ENCODE measurements at regions not wholly inside any gene's neighbourhood (a gene's known extent, or its start where the extent isn't known, plus 50 kb on each side); places are given as distances from the start of the nearest gene placed in this dataset.
"Not testable (repeated sequence)": the region's sequence is repeated elsewhere in the genome, so short reads cannot be mapped to it uniquely, and the experiment has no call there.

DNA sequence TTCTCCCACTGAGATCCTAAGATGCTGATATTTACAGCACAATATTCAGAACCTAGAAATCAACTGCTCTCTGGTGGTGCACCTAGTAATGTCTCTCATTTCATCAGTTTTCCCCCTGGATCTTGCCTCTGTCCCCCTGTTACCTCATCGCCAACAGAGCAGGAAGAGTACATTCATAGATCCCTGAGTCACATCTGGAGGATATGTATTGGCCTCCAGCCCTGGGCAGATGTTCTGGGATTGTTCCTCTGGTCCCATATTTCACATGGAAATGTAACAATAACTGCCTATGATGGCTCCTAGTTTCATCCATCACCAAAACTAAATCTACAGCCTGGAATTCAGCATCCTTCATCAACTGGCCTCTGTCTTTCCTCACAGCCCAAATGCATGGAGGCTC is 278.8 kb upstream of the SLC14A2 start:
- H3K4me3 ChIP-seq (ENCODE audit: insufficient read depth, low read depth, low read length) = no peak overlapping the region
- H3K36me3 ChIP-seq (replicated peaks; ENCODE audit: control insufficient read depth, insufficient read depth, low read length) = no peaks in the 10 kb centered on the region
- no peak for DNase-seq
- no peaks in the 10 kb centered on the region for H3K27me3 ChIP-seq (ENCODE audit: control insufficient read depth, insufficient read depth, low read length)

DNA sequence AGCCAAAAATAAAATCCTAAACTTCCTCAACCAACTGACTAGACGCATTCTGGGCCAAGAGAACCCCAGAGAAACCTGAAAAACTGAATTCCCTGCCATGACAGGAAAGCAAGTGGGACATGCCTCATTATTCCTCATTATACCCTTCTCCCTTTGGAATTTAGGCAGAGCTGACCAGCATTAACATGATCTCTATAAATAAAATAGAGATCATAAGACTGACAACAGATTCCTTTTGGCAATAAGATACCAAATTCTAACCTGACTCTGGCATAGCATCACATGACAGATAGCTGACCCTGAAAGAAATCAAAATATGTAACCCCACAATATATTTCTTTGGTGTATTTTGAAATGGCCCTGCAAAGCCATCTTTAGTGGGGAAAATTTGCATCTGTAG is 277.8 kb upstream of the SLC14A2 start:
- H3K4me3 ChIP-seq (ENCODE audit: insufficient read depth, low read depth, low read length) = no peak overlapping the region
- H3K36me3 ChIP-seq (replicated peaks; ENCODE audit: control insufficient read depth, insufficient read depth, low read length) = no peaks in the 10 kb centered on the region
- DNase-seq = no peak

GRCh38 chr18:45339810-45340550 is 275.3 kb upstream of the SLC14A2 start:
- Histone ChIP-seq H3K36me3 (replicated peaks; ENCODE audit: control insufficient read depth, insufficient read depth, low read length) (no peaks in the 10 kb centered on the region), H3K4me3 (ENCODE audit: insufficient read depth, low read depth, low read length) (no peak overlapping the region), H3K27me3 (ENCODE audit: control insufficient read depth, insufficient read depth, low read length) (no peaks in the 10 kb centered on the region)
- DNase-seq = no peak

More for the DNA sequence above, 277.8 kb upstream of the SLC14A2 start:
- H3K27me3 ChIP-seq (ENCODE audit: control insufficient read depth, insufficient read depth, low read length) = no peaks in the 10 kb centered on the region

GRCh38 chr18:45340884-45341283 is 274.4 kb upstream of the SLC14A2 start:
- no peak for DNase-seq
- H3K4me3 ChIP-seq (ENCODE audit: insufficient read depth, low read depth, low read length) = no peak overlapping the region

DNA sequence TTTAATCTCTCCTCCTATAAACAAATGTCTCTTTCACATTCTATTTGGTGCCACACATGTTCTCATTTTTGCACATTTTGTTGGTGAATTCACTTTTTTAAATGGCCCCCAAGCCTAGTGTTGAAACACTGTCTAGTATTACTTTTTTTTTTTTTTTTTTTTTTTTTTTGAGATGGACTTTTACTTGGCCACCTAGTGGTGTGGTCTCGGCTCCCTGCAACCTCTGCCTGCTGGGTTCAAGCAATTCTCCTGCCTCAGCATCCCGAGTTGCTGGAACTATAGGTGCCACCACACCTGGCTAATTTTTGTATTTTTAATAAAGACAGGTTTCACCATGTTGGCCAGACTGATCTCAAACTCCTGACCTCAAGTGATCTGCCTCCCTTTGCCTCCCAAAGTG is 273.8 kb upstream of the SLC14A2 start:
- H3K4me3 ChIP-seq (ENCODE audit: insufficient read depth, low read depth, low read length) = no peak overlapping the region
- no peak for DNase-seq
- H3K36me3 ChIP-seq (replicated peaks; ENCODE audit: control insufficient read depth, insufficient read depth, low read length) = no peaks in the 10 kb centered on the region
- no peaks in the 10 kb centered on the region for H3K27me3 ChIP-seq (ENCODE audit: control insufficient read depth, insufficient read depth, low read length)

More at GRCh38 chr18:45340884-45341283, 274.4 kb upstream of the SLC14A2 start:
- H3K36me3 ChIP-seq (replicated peaks; ENCODE audit: control insufficient read depth, insufficient read depth, low read length) = no peaks in the 10 kb centered on the region
- no peaks in the 10 kb centered on the region for H3K27me3 ChIP-seq (ENCODE audit: control insufficient read depth, insufficient read depth, low read length)

DNA sequence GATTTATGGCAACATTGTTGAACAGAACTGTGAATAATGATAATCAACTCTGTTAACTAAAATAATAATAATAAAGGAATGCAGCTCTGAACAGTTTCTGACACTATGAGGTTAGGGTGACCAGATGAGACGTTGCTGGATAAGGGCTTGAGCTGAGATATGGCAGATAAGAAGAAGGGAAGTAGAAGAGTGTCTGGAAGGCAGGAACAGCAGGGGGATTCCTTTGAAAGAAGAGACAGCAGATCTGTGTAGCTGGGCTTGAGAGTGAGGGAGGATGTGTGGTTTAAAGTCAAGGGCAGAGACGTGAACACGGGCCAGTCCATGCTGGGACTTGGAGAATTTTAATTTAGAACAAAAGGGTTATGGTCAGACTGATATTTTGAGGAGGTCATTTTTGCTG is 273.1 kb upstream of the SLC14A2 start:
- no peaks in the 10 kb centered on the region for H3K27me3 ChIP-seq (ENCODE audit: control insufficient read depth, insufficient read depth, low read length)
- no peak overlapping the region for H3K4me3 ChIP-seq (ENCODE audit: insufficient read depth, low read depth, low read length)
- DNase-seq = no peak
- H3K36me3 ChIP-seq (replicated peaks; ENCODE audit: control insufficient read depth, insufficient read depth, low read length) = no peaks in the 10 kb centered on the region

GRCh38 chr18:45342653-45343052 is 272.6 kb upstream of the SLC14A2 start:
- DNase-seq = no peak
- no peaks in the 10 kb centered on the region for H3K27me3 ChIP-seq (ENCODE audit: control insufficient read depth, insufficient read depth, low read length)

DNA sequence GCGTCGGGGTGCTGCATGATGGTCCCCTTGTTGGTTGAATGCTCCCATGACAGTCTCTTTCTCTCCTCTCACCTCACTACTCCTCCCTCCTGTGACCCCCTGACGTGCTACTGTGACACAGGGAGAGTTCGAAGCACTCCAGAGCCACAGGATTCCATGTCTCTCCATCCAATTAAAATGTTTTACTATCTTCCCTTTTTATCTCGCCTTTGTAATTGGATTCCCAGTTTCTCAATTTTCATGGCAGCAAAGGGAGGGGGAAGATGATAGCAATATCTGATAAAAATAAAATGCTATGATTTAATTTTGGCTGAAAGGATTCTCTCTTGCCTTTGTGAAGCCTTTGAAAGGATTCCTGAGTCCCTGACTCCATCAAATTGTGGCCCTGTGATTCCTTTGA is 271.9 kb upstream of the SLC14A2 start:
- no peak for DNase-seq
- no peaks in the 10 kb centered on the region for H3K36me3 ChIP-seq (replicated peaks; ENCODE audit: control insufficient read depth, insufficient read depth, low read length)
- H3K27me3 ChIP-seq (ENCODE audit: control insufficient read depth, insufficient read depth, low read length) = no peaks in the 10 kb centered on the region
- H3K4me3 ChIP-seq (ENCODE audit: insufficient read depth, low read depth, low read length) = no peak overlapping the region

More at GRCh38 chr18:45342653-45343052, 272.6 kb upstream of the SLC14A2 start:
- H3K36me3 ChIP-seq (replicated peaks; ENCODE audit: control insufficient read depth, insufficient read depth, low read length) = no peaks in the 10 kb centered on the region
- H3K4me3 ChIP-seq (ENCODE audit: insufficient read depth, low read depth, low read length) = no peak overlapping the region

GRCh38 chr18:45344680-45345079 is 270.6 kb upstream of the SLC14A2 start:
- not testable (repeated sequence) for DNase-seq

DNA sequence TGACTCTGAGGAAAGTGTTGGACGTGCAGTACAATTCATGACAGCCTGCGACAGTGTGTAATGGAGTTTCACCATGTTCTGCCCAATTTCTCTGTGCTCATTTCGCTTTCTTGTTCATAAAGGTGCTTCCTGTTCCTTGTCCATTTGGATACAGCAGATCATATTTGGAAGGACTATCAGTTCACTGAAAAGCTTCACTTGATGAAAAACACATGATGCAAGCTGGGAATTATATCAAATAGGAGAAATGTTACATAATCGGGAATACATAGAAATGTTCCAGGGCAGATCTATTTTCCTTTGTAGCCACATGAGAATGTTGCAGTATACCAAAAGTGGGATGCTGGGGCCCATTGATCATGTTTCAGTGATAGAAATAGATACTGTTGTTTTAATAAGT is 266.3 kb upstream of the SLC14A2 start:
- no peaks in the 10 kb centered on the region for H3K27me3 ChIP-seq (ENCODE audit: control insufficient read depth, insufficient read depth, low read length)
- DNase-seq = no peak
- no peak overlapping the region for H3K4me3 ChIP-seq (ENCODE audit: insufficient read depth, low read depth, low read length)
- no peaks in the 10 kb centered on the region for H3K36me3 ChIP-seq (replicated peaks; ENCODE audit: control insufficient read depth, insufficient read depth, low read length)

More at GRCh38 chr18:45344680-45345079, 270.6 kb upstream of the SLC14A2 start:
- H3K27me3 ChIP-seq (ENCODE audit: control insufficient read depth, insufficient read depth, low read length); H3K4me3 ChIP-seq (ENCODE audit: insufficient read depth, low read depth, low read length); H3K36me3 ChIP-seq (replicated peaks; ENCODE audit: control insufficient read depth, insufficient read depth, low read length): not testable (repeated sequence)

DNA sequence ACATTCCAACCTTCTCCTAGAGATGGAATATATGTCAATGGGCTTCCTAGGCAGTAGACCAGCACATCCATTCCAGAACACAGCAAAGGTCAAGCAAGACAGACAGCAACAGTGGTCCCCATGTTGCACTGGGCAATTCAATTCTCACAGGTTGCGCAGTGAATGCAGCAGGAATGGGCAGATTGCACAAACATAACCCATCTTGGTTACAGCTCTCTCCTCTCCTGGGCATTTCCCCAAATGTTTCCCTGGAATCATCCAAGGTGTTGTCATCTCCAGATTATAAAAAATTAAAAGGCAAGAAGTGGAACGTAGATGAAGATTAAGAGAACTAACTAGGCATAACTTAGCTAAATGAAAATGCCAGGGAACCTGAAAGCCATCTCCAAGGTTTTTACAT is 265.8 kb upstream of the SLC14A2 start:
- Histone ChIP-seq H3K27me3 (ENCODE audit: control insufficient read depth, insufficient read depth, low read length) (no peaks in the 10 kb centered on the region), H3K36me3 (replicated peaks; ENCODE audit: control insufficient read depth, insufficient read depth, low read length) (no peaks in the 10 kb centered on the region), H3K4me3 (ENCODE audit: insufficient read depth, low read depth, low read length) (no peak overlapping the region)
- DNase-seq = no peak

DNA sequence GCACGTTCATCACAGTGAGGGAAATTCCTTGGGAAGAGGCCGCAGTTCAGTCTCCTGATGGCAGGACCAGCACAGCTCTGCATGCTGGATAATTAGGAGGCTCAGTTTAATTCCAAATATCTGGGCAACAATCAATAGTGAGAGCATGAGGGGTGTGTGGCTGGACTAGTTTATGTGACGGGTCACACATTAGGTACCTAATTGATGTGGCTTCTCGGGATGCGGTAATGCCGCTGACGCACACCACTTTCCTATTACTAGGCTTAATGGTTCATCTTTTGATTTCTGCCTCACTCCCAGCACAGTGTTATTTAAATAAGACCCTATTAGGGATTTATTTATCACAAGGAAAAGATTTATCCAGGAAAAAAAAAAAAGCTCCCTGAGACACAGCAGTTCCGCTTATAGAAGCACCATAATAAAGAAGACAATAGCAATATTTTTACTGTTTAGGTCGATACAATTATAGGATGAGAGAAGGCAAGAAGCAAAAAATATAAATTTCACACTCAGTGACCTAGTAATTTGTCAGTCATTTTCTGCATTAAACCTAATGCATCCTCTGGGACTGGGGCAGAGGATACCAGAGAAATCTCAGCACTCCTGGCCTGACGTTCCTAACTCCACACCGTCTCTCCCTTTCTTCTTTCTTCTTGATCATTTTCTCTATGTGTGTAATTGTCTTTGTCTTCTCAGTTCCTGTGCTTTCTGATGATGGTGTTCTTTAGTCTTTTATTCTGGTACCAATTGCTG is 264.7 kb upstream of the SLC14A2 start:
- no peaks in the 10 kb centered on the region for H3K27me3 ChIP-seq (ENCODE audit: control insufficient read depth, insufficient read depth, low read length)
- DNase-seq = no peak
- H3K4me3 ChIP-seq (ENCODE audit: insufficient read depth, low read depth, low read length) = no peak overlapping the region
- no peaks in the 10 kb centered on the region for H3K36me3 ChIP-seq (replicated peaks; ENCODE audit: control insufficient read depth, insufficient read depth, low read length)

- no peaks in the 10 kb centered on the region for H3K27me3 ChIP-seq (ENCODE audit: control insufficient read depth, insufficient read depth, low read length)
- no peak overlapping the region for H3K4me3 ChIP-seq (ENCODE audit: insufficient read depth, low read depth, low read length)
- H3K36me3 ChIP-seq (replicated peaks; ENCODE audit: control insufficient read depth, insufficient read depth, low read length) = no peaks in the 10 kb centered on the region
- no peak for DNase-seq
Measured at GRCh38 chr18:45352874-45353273, 262.4 kb upstream of the SLC14A2 start.

DNA sequence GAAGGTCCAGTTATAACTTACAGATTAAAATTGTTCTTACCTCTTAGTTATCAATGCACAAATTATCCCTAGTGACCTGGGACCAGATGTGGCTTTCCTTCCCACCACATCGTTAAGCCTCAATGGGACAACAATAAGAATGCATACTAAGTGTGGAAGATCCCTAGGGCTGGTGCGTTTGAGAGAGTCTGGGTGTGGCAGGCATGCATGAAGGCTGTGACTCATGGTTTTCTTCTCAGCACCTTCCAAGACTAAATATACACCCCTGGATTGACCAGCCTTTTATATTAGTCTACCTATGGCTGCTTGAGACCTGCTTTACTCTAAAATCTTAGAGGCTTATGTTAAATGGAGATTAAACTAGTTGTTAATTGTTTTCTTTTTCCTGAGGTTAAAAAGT is 261.7 kb upstream of the SLC14A2 start:
- H3K4me3 ChIP-seq (ENCODE audit: insufficient read depth, low read depth, low read length) = no peak overlapping the region
- no peaks in the 10 kb centered on the region for H3K27me3 ChIP-seq (ENCODE audit: control insufficient read depth, insufficient read depth, low read length)
- H3K36me3 ChIP-seq (replicated peaks; ENCODE audit: control insufficient read depth, insufficient read depth, low read length) = no peaks in the 10 kb centered on the region
- no peak for DNase-seq

DNA sequence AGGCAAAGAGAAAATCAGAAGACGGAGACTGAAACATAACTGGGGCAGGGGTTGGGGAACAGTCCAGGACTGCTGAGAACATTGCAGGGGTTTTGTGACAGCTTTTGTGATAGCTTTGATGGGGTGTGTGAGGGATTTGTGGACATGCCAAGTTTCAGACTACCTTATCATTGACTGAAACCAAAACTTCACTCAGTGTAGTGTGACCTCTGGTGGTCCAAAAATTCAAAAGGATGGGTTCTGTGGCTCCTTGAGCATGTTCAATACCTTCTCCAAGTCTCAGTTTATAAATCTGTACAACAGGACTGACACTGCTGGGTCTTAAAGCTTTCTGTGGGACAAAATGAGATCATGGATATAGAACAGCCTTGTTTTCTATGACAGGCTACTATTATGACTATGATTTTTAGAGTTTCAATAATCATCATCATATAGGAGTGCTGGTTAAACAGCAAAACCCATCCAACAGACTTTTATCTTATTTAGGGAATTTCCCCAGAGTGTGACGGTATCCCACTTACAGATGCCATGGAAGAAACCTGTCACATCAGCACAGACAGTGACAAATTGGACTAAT is 259.2 kb upstream of the SLC14A2 start:
- Histone ChIP-seq H3K27me3 (ENCODE audit: control insufficient read depth, insufficient read depth, low read length) (no peaks in the 10 kb centered on the region), H3K36me3 (replicated peaks; ENCODE audit: control insufficient read depth, insufficient read depth, low read length) (no peaks in the 10 kb centered on the region), H3K4me3 (ENCODE audit: insufficient read depth, low read depth, low read length) (no peak overlapping the region)
- DNase-seq = no peak

All from H7 (cell line).